ENCODE measurements at regions not wholly inside any gene's neighbourhood (a gene's known extent, or its start where the extent isn't known, plus 50 kb on each side); places are given as distances from the start of the nearest gene placed in this dataset.

DNA sequence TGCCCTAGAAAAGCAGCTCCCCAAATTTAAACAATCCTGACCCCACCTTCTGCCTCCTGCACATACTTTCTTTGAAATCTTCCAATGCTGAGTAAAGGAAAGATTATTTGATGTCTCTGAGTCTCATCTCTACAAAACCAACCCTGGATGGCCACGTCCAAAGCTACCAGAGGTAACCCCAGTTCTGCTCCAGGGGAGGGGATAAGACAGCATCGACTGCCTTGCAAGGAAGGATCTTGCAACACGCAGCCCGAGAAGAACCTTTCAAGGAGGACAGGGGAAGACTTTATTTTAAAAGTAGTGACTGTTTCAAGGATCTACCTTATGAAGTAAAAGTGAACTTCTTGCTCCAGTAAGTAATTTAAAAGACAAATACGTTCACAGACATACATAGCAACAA is 66.5 kb upstream of the TMEM45B start:
- CTCF ChIA-PET = interaction anchor here (1.0 kb wide), 1 partner anchor 385 kb away, joined by 4 read pairs; no protein-coding TSS in a partner anchor
- WGBS, 2 experiments (ENCODE audit: extremely low coverage in 2 of 2, insufficient read length in 1 of 2) = no CpG with 5 or more reads among the region's 5 CpGs
- Histone ChIP-seq H3K79me1 (ENCODE audit: low read depth in 1 of 2, low read length in 2 of 2) (no peaks in the 10 kb centered on the region), H3K56ac (ENCODE audit: extremely low read depth, insufficient read depth, low read length) (no peak overlapping the region), H2BK15ac (ENCODE audit: low read depth, low read length) (no peak overlapping the region), H3K18ac (ENCODE audit: low read depth, low read length) (no peak overlapping the region), H2BK120ac (ENCODE audit: low read depth, low read length) (no peak overlapping the region), H4K20me1 (ENCODE audit: insufficient read depth, low read length) (no peaks in the 10 kb centered on the region), H3K4me1 (ENCODE audit: control insufficient read depth, insufficient read depth, low read length) (no peaks in the 10 kb centered on the region), H3K9ac (ENCODE audit: low read depth, low read length) (no peak overlapping the region), H2BK20ac (ENCODE audit: low read depth, low read length) (no peak overlapping the region), H3K4ac (ENCODE audit: low read depth, low read length) (no peak overlapping the region), H4K91ac (ENCODE audit: insufficient read depth, low read depth, low read length) (no peak overlapping the region), H4K5ac (ENCODE audit: low read depth, low read length) (no peak overlapping the region), H3K27me3 (ENCODE audit: control insufficient read depth, insufficient read depth, low read length) (peaks cover 17% of the 10 kb centered on the region), H2AK5ac (ENCODE audit: low read depth, low read length) (no peak overlapping the region), H2AFZ (replicated peaks; ENCODE audit: low read length, poor library complexity) (no peak overlapping the region), H3K14ac (replicated peaks; ENCODE audit: low read depth, low read length) (no peak overlapping the region), H4K8ac (ENCODE audit: low read depth in 2 of 2, low read length in 2 of 2) (no peak overlapping the region), H3K36me3 (ENCODE audit: control insufficient read depth, insufficient read depth, low read length) (no peaks in the 10 kb centered on the region), H2BK5ac (ENCODE audit: low read depth, low read length, poor library complexity, severe bottlenecking) (no peak overlapping the region), H3K9me1 (ENCODE audit: insufficient read depth, low read length) (no peaks in the 10 kb centered on the region), H3K9me3 (ENCODE audit: control insufficient read depth, insufficient read depth, low read length) (no peaks in the 10 kb centered on the region), H3K23ac (ENCODE audit: low read depth, low read length) (no peak overlapping the region), H3K4me2 (ENCODE audit: low read depth, low read length) (no peak overlapping the region), H3K27ac (ENCODE audit: insufficient read depth, low read length) (no peak overlapping the region), H2AK9ac (replicated peaks; ENCODE audit: low read depth, low read length, poor library complexity) (no peak overlapping the region), H3K4me3 (ENCODE audit: insufficient read depth, low read depth, low read length) (no peak overlapping the region)
- DNase-seq (no peak), ATAC-seq (ENCODE audit: low read depth) (no peak)
- TF ChIP-seq, protein P1, sequence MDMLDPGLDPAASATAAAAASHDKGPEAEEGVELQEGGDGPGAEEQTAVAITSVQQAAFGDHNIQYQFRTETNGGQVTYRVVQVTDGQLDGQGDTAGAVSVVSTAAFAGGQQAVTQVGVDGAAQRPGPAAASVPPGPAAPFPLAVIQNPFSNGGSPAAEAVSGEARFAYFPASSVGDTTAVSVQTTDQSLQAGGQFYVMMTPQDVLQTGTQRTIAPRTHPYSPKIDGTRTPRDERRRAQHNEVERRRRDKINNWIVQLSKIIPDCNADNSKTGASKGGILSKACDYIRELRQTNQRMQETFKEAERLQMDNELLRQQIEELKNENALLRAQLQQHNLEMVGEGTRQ (IDR thresholded peaks at IDR 0.05; ENCODE audit: low read depth, low read length) = no peak
- TF ChIP-seq NFE2L2 (IDR thresholded peaks at IDR 0.05; ENCODE audit: low read depth, low read length) (no peak), MXI1 (IDR thresholded peaks at IDR 0.05; ENCODE audit: borderline replicate concordance, low read depth, low read length) (no peak), BHLHE40 (IDR thresholded peaks at IDR 0.05; ENCODE audit: low read depth, low read length) (no peak)
- POLR2A ChIA-PET (ENCODE audit: unreplicated experiment) = no interaction called here
- dilution Hi-C loops (cut with HindIII; ENCODE audit: low sequenced_read_pairs, unreplicated experiment) = no loop called here
- intact Hi-C loops (cut with micrococcal nuclease) = no loop called here
- in situ Hi-C loops (cut with MboI; ENCODE audit: low sequenced_read_pairs) = loop anchor here (5.0 to 25.0 kb wide), 2 partner anchors 382 to 637 kb away; no protein-coding TSS in a partner anchor
- BruUV-seq (replicated peaks) = no TSS peak

Measured in IMR-90 (cell line).